GM13977 (cell line): ENCODE measurements at regions not wholly inside any gene's neighbourhood (a gene's known extent, or its start where the extent isn't known, plus 50 kb on each side); places are given as distances from the start of the nearest gene placed in this dataset.
"Not testable (repeated sequence)": the region's sequence is repeated elsewhere in the genome, so short reads cannot be mapped to it uniquely, and the experiment has no call there.

Experiments
- DNase-seq: peaks from one replicate; pipeline ENCODE4 v3.0.0; 2012; ENCODE audit warnings: low spot score
- in situ Hi-C: fragments of 300-500 bp; cut with MboI; formaldehyde crosslinking; loops from one replicate; pipeline ENCODE4 v1.12.0; 2022; ENCODE audit warnings: low sequenced_read_pairs, low pct_unique_long_range_greater_than_20kb, mixed read lengths, inconsistent platforms; ENCODE audit not compliant: unreplicated experiment
- TF ChIP-seq, protein P1 (sequence below): IDR thresholded peaks from 2 replicates; pipeline ENCODE4 v1.5.1; 2012; ENCODE audit warnings: mild to moderate bottlenecking, control low read depth; ENCODE audit not compliant: insufficient read depth; ENCODE audit errors: extremely low read depth, missing control alignments

GRCh38 chr4:155037031-155037430, 171.4 kb upstream of the NPY2R start:
- TF ChIP-seq, protein P1, sequence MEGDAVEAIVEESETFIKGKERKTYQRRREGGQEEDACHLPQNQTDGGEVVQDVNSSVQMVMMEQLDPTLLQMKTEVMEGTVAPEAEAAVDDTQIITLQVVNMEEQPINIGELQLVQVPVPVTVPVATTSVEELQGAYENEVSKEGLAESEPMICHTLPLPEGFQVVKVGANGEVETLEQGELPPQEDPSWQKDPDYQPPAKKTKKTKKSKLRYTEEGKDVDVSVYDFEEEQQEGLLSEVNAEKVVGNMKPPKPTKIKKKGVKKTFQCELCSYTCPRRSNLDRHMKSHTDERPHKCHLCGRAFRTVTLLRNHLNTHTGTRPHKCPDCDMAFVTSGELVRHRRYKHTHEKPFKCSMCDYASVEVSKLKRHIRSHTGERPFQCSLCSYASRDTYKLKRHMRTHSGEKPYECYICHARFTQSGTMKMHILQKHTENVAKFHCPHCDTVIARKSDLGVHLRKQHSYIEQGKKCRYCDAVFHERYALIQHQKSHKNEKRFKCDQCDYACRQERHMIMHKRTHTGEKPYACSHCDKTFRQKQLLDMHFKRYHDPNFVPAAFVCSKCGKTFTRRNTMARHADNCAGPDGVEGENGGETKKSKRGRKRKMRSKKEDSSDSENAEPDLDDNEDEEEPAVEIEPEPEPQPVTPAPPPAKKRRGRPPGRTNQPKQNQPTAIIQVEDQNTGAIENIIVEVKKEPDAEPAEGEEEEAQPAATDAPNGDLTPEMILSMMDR, result no peak

DNA sequence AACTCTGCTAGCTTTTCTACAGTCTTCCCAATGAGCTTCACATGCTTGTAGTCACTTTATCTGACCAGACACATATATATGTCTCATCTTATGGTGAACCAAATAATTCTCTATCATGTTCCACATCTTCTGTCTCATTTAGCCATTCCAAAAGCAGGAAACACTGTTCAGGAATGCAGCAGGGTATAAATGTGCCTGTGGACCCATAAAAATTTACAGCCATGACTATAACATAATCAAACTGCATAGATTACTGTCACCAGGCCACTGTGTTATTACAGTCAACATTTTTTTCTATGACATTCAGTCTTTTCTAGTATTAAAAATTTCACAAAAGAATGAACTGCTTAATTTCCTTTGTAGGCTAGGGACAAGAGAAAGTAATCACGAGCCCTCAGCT, 170.0 kb upstream of the NPY2R start:
- in situ Hi-C loops, result no loop called here
- DNase-seq, result no peak

More at GRCh38 chr4:155037031-155037430, 171.4 kb upstream of the NPY2R start:
- no peak for DNase-seq
- in situ Hi-C loops, result no loop called here

GRCh38 chr4:155039162-155039561, 169.3 kb upstream of the NPY2R start:
- DNase-seq, result no peak
- in situ Hi-C loops, result no loop called here
- TF ChIP-seq, protein P1, result no peak

More for the DNA sequence above, 170.0 kb upstream of the NPY2R start:
- TF ChIP-seq, protein P1, result no peak

GRCh38 chr4:155040031-155040430, 168.4 kb upstream of the NPY2R start:
- DNase-seq, result no peak
- TF ChIP-seq, protein P1, result no peak
- in situ Hi-C loops, result no loop called here

GRCh38 chr4:155042014-155042413, 166.4 kb upstream of the NPY2R start:
- DNase-seq, result no peak
- TF ChIP-seq, protein P1, result no peak
- in situ Hi-C loops, result no loop called here

- DNase-seq, in situ Hi-C loops: not testable (repeated sequence)
Observed at GRCh38 chr4:155044251-155044650, 164.2 kb upstream of the NPY2R start.

DNA sequence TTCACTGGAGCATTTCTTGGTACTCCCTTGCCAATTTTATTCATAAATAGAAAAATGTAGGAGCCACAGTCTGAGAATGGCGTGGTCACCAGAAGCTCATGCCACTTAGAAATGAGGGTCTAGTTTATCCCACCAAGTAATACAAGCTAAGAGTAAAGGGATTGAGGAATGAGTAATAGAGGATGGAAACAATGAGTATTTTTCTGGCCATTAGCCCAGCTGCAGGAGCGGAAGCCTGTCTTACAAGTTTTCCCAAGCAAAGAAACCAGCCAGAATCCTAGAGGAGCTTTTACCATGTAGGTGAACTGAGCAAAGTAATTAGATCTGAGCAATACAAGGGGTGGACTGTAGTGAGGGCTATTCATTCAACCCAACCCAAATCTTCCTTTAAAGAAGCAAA, 160.7 kb upstream of the NPY2R start:
- DNase-seq, result no peak
- TF ChIP-seq, protein P1, result no peak
- in situ Hi-C loops, result no loop called here

DNA sequence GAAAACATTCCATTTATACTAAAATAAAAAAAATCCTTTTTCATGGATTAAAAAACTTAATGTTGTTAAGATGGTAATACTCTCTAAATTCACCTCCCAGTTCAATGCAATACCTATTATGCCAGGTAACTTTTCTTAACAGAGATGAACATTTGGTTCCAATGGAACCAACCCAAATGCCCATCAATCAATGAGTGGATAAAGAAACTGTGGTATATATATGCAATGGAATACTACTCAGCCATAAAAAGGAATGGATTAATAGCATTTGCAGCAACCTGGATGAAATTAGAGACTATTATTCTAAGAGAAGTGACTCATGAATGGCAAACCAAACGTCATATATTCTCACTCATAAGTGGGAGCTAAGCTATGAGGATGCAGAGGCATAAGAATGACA, 154.4 kb upstream of the NPY2R start:
- in situ Hi-C loops, DNase-seq: not testable (repeated sequence)
